ENCODE measurements at regions not wholly inside any gene's neighbourhood (a gene's known extent, or its start where the extent isn't known, plus 50 kb on each side); places are given as distances from the start of the nearest gene placed in this dataset.

- TF ChIP-seq, protein P1, sequence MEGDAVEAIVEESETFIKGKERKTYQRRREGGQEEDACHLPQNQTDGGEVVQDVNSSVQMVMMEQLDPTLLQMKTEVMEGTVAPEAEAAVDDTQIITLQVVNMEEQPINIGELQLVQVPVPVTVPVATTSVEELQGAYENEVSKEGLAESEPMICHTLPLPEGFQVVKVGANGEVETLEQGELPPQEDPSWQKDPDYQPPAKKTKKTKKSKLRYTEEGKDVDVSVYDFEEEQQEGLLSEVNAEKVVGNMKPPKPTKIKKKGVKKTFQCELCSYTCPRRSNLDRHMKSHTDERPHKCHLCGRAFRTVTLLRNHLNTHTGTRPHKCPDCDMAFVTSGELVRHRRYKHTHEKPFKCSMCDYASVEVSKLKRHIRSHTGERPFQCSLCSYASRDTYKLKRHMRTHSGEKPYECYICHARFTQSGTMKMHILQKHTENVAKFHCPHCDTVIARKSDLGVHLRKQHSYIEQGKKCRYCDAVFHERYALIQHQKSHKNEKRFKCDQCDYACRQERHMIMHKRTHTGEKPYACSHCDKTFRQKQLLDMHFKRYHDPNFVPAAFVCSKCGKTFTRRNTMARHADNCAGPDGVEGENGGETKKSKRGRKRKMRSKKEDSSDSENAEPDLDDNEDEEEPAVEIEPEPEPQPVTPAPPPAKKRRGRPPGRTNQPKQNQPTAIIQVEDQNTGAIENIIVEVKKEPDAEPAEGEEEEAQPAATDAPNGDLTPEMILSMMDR (IDR thresholded peaks at IDR 0.05), result no peak
- TF ChIP-seq POLR2A (IDR thresholded peaks at IDR 0.05), result no peak
- no peak for TF ChIP-seq POLR2AphosphoS5 (IDR thresholded peaks at IDR 0.05)
Observed at GRCh38 chr2:142521492-142521891, 356.0 kb upstream of the KYNU start.
